Small intestine (tissue), 7 donors: ENCODE measurements at regions not wholly inside any gene's neighbourhood (a gene's known extent, or its start where the extent isn't known, plus 50 kb on each side); places are given as distances from the start of the nearest gene placed in this dataset.
"Not testable (repeated sequence)": the region's sequence is repeated elsewhere in the genome, so short reads cannot be mapped to it uniquely, and the experiment has no call there.

ENCODE experiments used
- DNase-seq, 2 donors: peaks; one replicate each; pipeline versions ENCODE4 v3.0.0 to v3.0.0-alpha.2; 2013
- FAIRE-seq: peaks from 2 replicates; lab custom pipeline; 2012; peaks lifted over from hg19 to GRCh38; lab: Jason Lieb, UNC
- H3K27ac ChIP-seq, 3 donors: one replicate each; pipeline ENCODE4 v1.5.1; 2013; ENCODE audit warnings: low read length in 2 of 3, mild to moderate bottlenecking in 2 of 3, control low read depth in 1 of 3, inconsistent platforms in 1 of 3, low read depth in 1 of 3, moderate library complexity in 1 of 3
- H3K27me3 ChIP-seq, 3 donors: one replicate each; pipeline ENCODE4 v1.6.1; 2013; ENCODE audit warnings: low read length in 3 of 3, inconsistent platforms in 1 of 3; ENCODE audit not compliant: control insufficient read depth in 3 of 3, insufficient read depth in 3 of 3
- H3K36me3 ChIP-seq, 3 donors: one replicate each; pipeline ENCODE4 v1.6.1; 2013; ENCODE audit warnings: low read length in 3 of 3, inconsistent platforms in 1 of 3, low read depth in 1 of 3, mild to moderate bottlenecking in 1 of 3, moderate library complexity in 1 of 3; ENCODE audit not compliant: control insufficient read depth in 3 of 3, insufficient read depth in 2 of 3
- H3K4me1 ChIP-seq, 3 donors: one replicate each; pipeline ENCODE4 v1.6.1; 2013; ENCODE audit warnings: low read length in 2 of 3, inconsistent platforms in 1 of 3, low read depth in 1 of 3, mild to moderate bottlenecking in 1 of 3, moderate library complexity in 1 of 3; ENCODE audit not compliant: control insufficient read depth in 3 of 3, insufficient read depth in 2 of 3
- H3K4me3 ChIP-seq, 3 donors: one replicate each; pipeline ENCODE4 v1.5.1; 2013; ENCODE audit warnings: low read length in 3 of 3, control low read depth in 1 of 3, inconsistent platforms in 1 of 3, low read depth in 1 of 3, mild to moderate bottlenecking in 1 of 3, moderate library complexity in 1 of 3
- H3K9me3 ChIP-seq, 2 donors: one replicate each; pipeline ENCODE4 v1.6.1; 2013; ENCODE audit warnings: low read depth in 1 of 2, low read length in 1 of 2; ENCODE audit not compliant: control insufficient read depth in 2 of 2, insufficient read depth in 1 of 2
- WGBS, 3 donors: extraction: QIAGEN DNeasy Blood & Tissue Kit; methylation state at CpG; one replicate each; pipeline ENCODE4 v1.1.7; 2013; 5-methylcytosine and 5-hydroxymethylcytosine counted together
- donor health status: healthy with polysubstance abuse.
- donor health status: control.
- donor health status: control.
- donor health status: Bipolar disorder and iron deficiency.
- donor health status: healthy.

GRCh38 chr18:2223449-2223848 lies 347.9 kb downstream of the METTL4 start:
- H3K4me3 ChIP-seq: no peak overlapping the region
- DNase-seq (peak; percentile 2 to 11), FAIRE-seq (no peak)

GRCh38 chr18:2223849-2224248 lies 347.5 kb downstream of the METTL4 start:
- H3K36me3 ChIP-seq: no peaks in the 10 kb centered on the region
- DNase-seq: peak; percentile 28 to 37
- H3K27me3 ChIP-seq: no peaks in the 10 kb centered on the region
- no peak overlapping the region for H3K4me3 ChIP-seq
- no peaks in the 10 kb centered on the region for H3K4me1 ChIP-seq
- FAIRE-seq: no peak
- 45 to 75% (median 61%) methylated on average over 2 of the region's 2 CpGs for WGBS, 3 donors
- no peaks in the 10 kb centered on the region for H3K9me3 ChIP-seq
- H3K27ac ChIP-seq: no peak overlapping the region

More at GRCh38 chr18:2223449-2223848, 347.9 kb downstream of the METTL4 start:
- Histone ChIP-seq H3K27me3 (no peaks in the 10 kb centered on the region), H3K9me3 (no peaks in the 10 kb centered on the region), H3K27ac (no peak overlapping the region), H3K4me1 (no peaks in the 10 kb centered on the region), H3K36me3 (no peaks in the 10 kb centered on the region)
- WGBS, 3 donors: 61 to 89% (median 84%) methylated on average over 5 of the region's 5 CpGs

GRCh38 chr18:2236232-2236631 lies 335.1 kb downstream of the METTL4 start:
- no peak overlapping the region for H3K27ac ChIP-seq
- H3K4me3 ChIP-seq: no peak overlapping the region
- H3K9me3 ChIP-seq: no peaks in the 10 kb centered on the region
- 64 to 76% (median 69%) methylated on average over 2 of the region's 2 CpGs for WGBS, 3 donors
- H3K36me3 ChIP-seq: no peaks in the 10 kb centered on the region
- H3K4me1 ChIP-seq: no peaks in the 10 kb centered on the region
- no peak for FAIRE-seq
- H3K27me3 ChIP-seq: peaks cover 0 to 4% (median 4%) of the 10 kb centered on the region in 3 donors
- no peak for DNase-seq

GRCh38 chr18:2237706-2238105 lies 333.6 kb downstream of the METTL4 start:
- FAIRE-seq (no peak), DNase-seq (no peak)
- Histone ChIP-seq H3K27ac (no peak overlapping the region), H3K9me3 (no peaks in the 10 kb centered on the region), H3K36me3 (no peaks in the 10 kb centered on the region), H3K4me3 (no peak overlapping the region), H3K27me3 (peaks cover 0 to 4% (median 4%) of the 10 kb centered on the region in 3 donors), H3K4me1 (no peaks in the 10 kb centered on the region)
- WGBS, 3 donors: 17 to 39% (median 35%) methylated on average over 7 of the region's 7 CpGs

- FAIRE-seq (no peak), DNase-seq (no peak)
- whole genome bisulfite sequencing, 3 donors: 51 to 54% (median 52%) methylated on average over 4 of the region's 4 CpGs
- Histone ChIP-seq H3K9me3 (no peaks in the 10 kb centered on the region), H3K36me3 (no peaks in the 10 kb centered on the region), H3K27me3 (peaks cover 0 to 4% (median 4%) of the 10 kb centered on the region in 3 donors), H3K4me3 (no peak overlapping the region), H3K27ac (no peak overlapping the region), H3K4me1 (no peaks in the 10 kb centered on the region)
Measured at GRCh38 chr18:2240311-2240705, 331.0 kb downstream of the METTL4 start.

GRCh38 chr18:2244641-2245040 lies 326.7 kb downstream of the METTL4 start:
- Histone ChIP-seq H3K4me1 (no peaks in the 10 kb centered on the region), H3K36me3 (no peaks in the 10 kb centered on the region), H3K9me3 (no peaks in the 10 kb centered on the region), H3K27me3 (no peaks in the 10 kb centered on the region), H3K4me3 (no peak overlapping the region), H3K27ac (no peak overlapping the region)
- FAIRE-seq: no peak
- no peak for DNase-seq

- not testable (repeated sequence) for FAIRE-seq, H3K9me3 ChIP-seq, H3K36me3 ChIP-seq, H3K4me3 ChIP-seq, H3K4me1 ChIP-seq, H3K27ac ChIP-seq, DNase-seq, H3K27me3 ChIP-seq
- 88 to 94% (median 89%) methylated on average over 9 to 19 of the region's 19 CpGs for WGBS, 3 donors
Measured at GRCh38 chr18:2247101-2247500, 324.2 kb downstream of the METTL4 start.

GRCh38 chr18:2254977-2255376 lies 316.3 kb downstream of the METTL4 start:
- no peak for DNase-seq

GRCh38 chr18:2256577-2256976 lies 314.7 kb downstream of the METTL4 start:
- Histone ChIP-seq H3K27me3 (no peaks in the 10 kb centered on the region), H3K36me3 (no peaks in the 10 kb centered on the region), H3K4me1 (no peaks in the 10 kb centered on the region), H3K9me3 (no peaks in the 10 kb centered on the region), H3K4me3 (no peak overlapping the region), H3K27ac (no peak overlapping the region)
- no peak for DNase-seq
- WGBS, 3 donors: 95 to 97% (median 95%) methylated on average over 1 of the region's 1 CpG
- FAIRE-seq: no peak

More at GRCh38 chr18:2254977-2255376, 316.3 kb downstream of the METTL4 start:
- no peaks in the 10 kb centered on the region for H3K36me3 ChIP-seq
- H3K9me3 ChIP-seq: no peaks in the 10 kb centered on the region
- H3K4me1 ChIP-seq: no peaks in the 10 kb centered on the region
- no peaks in the 10 kb centered on the region for H3K27me3 ChIP-seq
- no peak overlapping the region for H3K4me3 ChIP-seq
- WGBS, 3 donors: 66 to 72% (median 68%) methylated on average over 3 of the region's 3 CpGs
- FAIRE-seq: no peak
- no peak overlapping the region for H3K27ac ChIP-seq
